GM12864 (cell line): ENCODE measurements at regions not wholly inside any gene's neighbourhood (a gene's known extent, or its start where the extent isn't known, plus 50 kb on each side); places are given as distances from the start of the nearest gene placed in this dataset.

Experiments used
- DNase-seq: peaks from one replicate; pipeline ENCODE4 v3.0.0-alpha.2; 2011; ENCODE audit warnings: low read depth
- H3K4me3 ChIP-seq: 2 replicates; pipeline ENCODE4 v1.5.1; 2011; ENCODE audit warnings: mild to moderate bottlenecking, low read depth, low read length, control low read depth
- TF ChIP-seq, protein P1 (sequence below): IDR thresholded peaks from 2 replicates; pipeline ENCODE4 v1.5.1; 2011; ENCODE audit warnings: low read depth, mild to moderate bottlenecking, moderate library complexity, low read length, control low read depth, inconsistent platforms; ENCODE audit errors: missing control alignments

DNA sequence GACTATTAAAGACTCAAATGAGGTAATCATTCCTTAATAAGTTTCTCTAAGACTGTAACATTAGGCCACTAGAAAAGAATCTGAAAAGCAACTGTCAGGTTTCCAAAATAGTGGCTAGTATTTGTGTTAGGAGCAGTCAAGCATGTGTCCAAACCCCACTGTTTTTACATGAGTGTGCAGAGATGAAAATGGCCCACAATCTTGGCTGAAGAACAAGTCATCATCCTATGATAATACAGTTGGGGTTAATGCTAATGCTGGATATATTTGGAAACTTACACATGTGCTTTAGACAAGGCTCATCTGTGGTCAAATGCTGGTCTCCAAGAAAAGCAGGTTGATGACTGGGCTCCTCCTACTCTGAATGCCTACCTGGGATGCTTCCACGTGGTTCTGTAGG is 73.6 kb downstream of the MAIP1 start:
- no peak overlapping the region for H3K4me3 ChIP-seq
- TF ChIP-seq, protein P1, sequence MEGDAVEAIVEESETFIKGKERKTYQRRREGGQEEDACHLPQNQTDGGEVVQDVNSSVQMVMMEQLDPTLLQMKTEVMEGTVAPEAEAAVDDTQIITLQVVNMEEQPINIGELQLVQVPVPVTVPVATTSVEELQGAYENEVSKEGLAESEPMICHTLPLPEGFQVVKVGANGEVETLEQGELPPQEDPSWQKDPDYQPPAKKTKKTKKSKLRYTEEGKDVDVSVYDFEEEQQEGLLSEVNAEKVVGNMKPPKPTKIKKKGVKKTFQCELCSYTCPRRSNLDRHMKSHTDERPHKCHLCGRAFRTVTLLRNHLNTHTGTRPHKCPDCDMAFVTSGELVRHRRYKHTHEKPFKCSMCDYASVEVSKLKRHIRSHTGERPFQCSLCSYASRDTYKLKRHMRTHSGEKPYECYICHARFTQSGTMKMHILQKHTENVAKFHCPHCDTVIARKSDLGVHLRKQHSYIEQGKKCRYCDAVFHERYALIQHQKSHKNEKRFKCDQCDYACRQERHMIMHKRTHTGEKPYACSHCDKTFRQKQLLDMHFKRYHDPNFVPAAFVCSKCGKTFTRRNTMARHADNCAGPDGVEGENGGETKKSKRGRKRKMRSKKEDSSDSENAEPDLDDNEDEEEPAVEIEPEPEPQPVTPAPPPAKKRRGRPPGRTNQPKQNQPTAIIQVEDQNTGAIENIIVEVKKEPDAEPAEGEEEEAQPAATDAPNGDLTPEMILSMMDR: no peak
- DNase-seq: no peak

DNA sequence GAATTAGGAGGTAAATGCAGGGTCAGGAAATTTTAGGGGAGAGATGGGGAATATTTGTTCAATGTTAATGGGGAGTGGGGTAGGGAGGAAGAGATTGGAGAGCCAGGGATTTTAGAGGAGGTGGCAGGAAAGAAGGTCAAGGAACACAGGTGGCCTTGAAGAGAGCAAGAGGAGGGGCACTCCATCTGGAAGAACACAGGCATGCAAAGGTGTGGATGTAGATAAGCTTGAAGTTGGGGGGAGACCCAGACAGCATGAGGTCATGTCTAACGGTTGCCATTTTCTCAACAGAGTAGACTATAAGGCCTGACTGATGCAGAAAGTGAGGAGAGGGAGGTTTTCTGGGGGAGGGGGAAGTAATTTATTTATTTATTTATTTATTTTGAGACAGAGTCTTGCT is 77.5 kb downstream of the MAIP1 start:
- H3K4me3 ChIP-seq: no peak overlapping the region
- no peak for DNase-seq
- TF ChIP-seq, protein P1: no peak

DNA sequence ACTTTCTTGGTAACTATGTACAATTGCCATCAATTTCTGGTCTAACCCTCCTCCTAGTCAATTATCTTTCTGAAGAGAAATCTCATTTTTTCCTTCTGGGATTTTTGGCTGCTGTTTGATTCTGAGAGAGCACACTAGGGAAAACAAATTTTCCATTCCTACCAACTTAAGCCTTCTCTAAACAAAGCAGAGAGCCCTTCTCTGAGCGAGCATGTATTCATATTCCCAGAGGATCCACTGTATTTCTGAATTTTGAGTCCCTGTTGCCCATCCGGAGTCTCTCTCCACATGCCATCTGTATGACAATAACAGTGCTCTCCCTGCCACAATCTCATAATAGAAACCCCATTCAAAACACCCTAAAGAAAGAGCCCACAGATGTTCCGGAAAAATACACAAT is 78.5 kb downstream of the MAIP1 start:
- no peak for DNase-seq
- TF ChIP-seq, protein P1: no peak
- no peak overlapping the region for H3K4me3 ChIP-seq

DNA sequence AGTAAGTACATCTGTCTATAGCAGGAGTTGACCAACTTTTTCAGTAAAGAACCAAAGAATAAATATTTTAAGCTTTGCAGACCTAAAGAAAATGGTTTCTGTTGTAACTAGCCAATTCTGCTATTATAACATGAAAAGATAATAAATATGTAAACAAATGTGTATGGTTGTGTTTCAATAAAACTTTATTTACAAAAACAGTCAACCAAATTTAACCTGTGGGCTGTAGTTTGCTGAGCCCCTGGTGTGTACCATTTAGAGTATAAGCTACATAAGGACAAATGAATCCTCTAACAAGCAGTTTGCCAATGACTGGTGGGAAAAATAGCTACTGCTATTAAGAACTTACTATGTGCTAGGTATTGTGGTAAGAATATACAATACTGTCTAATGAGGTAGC is 79.4 kb downstream of the MAIP1 start:
- no peak overlapping the region for H3K4me3 ChIP-seq
- no peak for DNase-seq
- TF ChIP-seq, protein P1: no peak

DNA sequence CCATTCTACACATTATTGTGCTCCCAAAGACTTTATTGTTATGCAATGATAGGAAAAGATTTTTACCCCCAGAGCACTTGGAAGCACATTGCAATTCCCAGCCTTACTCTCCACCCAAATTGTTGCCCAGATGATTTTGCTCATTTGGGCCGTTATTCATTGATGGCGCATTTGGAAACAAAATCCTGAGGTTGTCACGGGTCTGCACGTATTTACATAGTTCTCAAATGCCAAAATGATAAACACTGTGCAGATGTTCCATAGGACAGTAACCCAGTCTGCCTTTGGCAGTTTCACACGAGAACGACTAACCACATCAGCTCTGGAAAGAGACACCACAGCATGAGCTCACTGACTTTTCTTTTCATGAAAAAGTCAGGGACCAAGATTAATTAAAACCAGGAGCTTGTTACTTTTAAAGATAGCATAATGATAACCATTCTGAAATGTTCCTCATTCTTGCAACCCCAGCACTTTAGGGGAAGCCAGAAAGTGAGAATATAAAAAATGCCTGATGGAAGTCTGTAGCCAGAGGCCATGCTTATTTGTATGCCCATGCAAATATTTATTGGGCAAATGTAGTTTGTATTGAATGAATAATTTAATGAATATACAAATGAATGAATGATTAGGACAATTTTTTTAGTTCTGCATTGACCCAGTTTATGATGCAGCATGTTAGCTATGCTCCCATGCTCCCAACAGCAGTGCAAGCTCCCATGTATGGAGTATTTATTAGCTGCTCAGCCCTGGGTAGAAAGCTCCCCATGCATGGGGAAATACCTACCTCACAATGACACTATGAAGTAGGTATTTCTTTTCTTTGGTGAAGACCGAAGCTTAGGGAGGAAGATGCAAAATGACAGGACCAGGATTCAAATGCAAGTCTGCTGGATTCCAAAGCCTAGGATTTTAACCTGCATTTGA is 84.6 kb downstream of the MAIP1 start:
- H3K4me3 ChIP-seq: no peak overlapping the region
- TF ChIP-seq, protein P1: no peak
- DNase-seq: no peak

DNA sequence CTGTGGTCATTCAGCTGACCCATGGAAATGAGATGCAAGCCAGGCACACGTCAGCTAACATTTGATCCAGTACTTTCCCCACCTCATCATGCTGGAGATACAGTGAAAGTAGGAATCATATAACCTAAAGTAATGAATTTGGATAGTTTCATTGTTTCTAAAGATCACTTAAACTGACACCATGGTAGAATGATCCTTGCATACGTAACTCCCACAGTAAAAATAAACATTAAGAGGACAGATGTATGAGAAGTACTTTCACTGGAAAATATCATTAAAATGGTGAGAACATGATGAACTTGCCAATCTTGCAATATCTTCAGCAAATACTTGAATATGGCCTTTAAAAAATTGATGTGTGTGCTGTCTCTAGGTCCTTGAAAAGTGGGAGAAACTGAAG is 85.4 kb downstream of the MAIP1 start:
- TF ChIP-seq, protein P1: no peak
- no peak for DNase-seq
- no peak overlapping the region for H3K4me3 ChIP-seq

DNA sequence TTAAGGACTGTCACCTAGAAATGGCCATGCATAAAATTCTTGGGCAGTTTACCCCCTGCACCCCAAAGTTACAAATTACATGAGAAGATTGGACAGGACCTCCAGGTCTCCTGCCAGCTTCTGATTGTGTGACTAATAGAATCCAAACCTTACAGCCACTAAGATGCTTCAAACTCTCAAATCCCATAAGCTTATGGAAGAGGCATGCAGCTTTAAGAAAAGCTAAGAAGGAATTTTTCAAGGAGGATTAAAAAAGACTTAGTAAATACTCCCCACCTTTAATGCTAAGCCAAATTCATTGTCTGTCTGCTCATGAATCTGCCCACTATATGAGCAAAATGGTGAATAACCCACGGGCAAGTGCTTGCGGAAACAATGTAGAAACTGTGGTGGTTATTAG is 86.3 kb downstream of the MAIP1 start:
- DNase-seq: no peak
- TF ChIP-seq, protein P1: no peak
- H3K4me3 ChIP-seq: no peak overlapping the region
